IMR-90 (cell line): ENCODE measurements at regions not wholly inside any gene's neighbourhood (a gene's known extent, or its start where the extent isn't known, plus 50 kb on each side); places are given as distances from the start of the nearest gene placed in this dataset.
A peak's percentile ranks its signal among the peaks of the same experiment; 100 is the strongest.

ENCODE experiments used
- ATAC-seq: fragments of 200-7000 bp; cut with Tn5 transposase; 2 replicates; pipeline ENCODE4 v1.9.1; 2020; ENCODE audit warnings: low read depth, mild to moderate bottlenecking, moderate library complexity
- BruUV-seq: library from RNA; stranded (reverse); fragments of 400-500 nt; replicated peaks from 2 replicates; lab custom pipeline; 2021; lab: Mats Ljungman, UMichigan
- CTCF ChIA-PET: fragments of 300-600 bp; formaldehyde crosslinking; extraction: SDS; loops from one replicate; lab custom pipeline; 2021; ENCODE audit warnings: antibody characterized with exemption; lab: Yijun Ruan, JAX
- POLR2A ChIA-PET: fragments of 300-600 bp; sonication (Branson Sonifier 250); formaldehyde crosslinking; loops from one replicate; lab custom pipeline; 2022; ENCODE audit warnings: antibody characterized with exemption; ENCODE audit not compliant: unreplicated experiment; lab: Charles Lee
- DNase-seq: peaks from one replicate; pipeline ENCODE4 v3.0.0; 2013
- H2AFZ ChIP-seq: replicated peaks from 2 replicates; pipeline ENCODE3; 2013; ENCODE audit warnings: low read length, mild to moderate bottlenecking; ENCODE audit not compliant: poor library complexity
- H2AK5ac ChIP-seq: 2 replicates; pipeline ENCODE4 v1.6.1; 2013; ENCODE audit warnings: low read depth, low read length, inconsistent platforms
- H2AK9ac ChIP-seq: replicated peaks from 2 replicates; pipeline ENCODE3; 2013; ENCODE audit warnings: mild to moderate bottlenecking, low read depth, low read length, moderate library complexity; ENCODE audit not compliant: poor library complexity
- H2BK120ac ChIP-seq: 2 replicates; pipeline ENCODE4 v1.6.1; 2013; ENCODE audit warnings: low read depth, low read length, inconsistent platforms
- H2BK15ac ChIP-seq: 3 replicates; pipeline ENCODE4 v1.6.1; 2013; ENCODE audit warnings: low read depth, low read length, inconsistent platforms
- H2BK20ac ChIP-seq: 2 replicates; pipeline ENCODE4 v1.6.1; 2013; ENCODE audit warnings: low read depth, mild to moderate bottlenecking, inconsistent platforms, low read length, moderate library complexity
- H2BK5ac ChIP-seq: 2 replicates; pipeline ENCODE4 v1.6.1; 2013; ENCODE audit warnings: mild to moderate bottlenecking, low read depth, low read length, inconsistent platforms; ENCODE audit not compliant: poor library complexity, severe bottlenecking
- H3K14ac ChIP-seq: replicated peaks from 2 replicates; pipeline ENCODE4 v1.6.1; 2013; ENCODE audit warnings: low read depth, low read length, inconsistent platforms
- H3K18ac ChIP-seq: 2 replicates; pipeline ENCODE4 v1.6.1; 2013; ENCODE audit warnings: low read depth, low read length, control low read depth
- H3K23ac ChIP-seq: 2 replicates; pipeline ENCODE4 v1.6.1; 2013; ENCODE audit warnings: low read depth, low read length, inconsistent platforms
- H3K27ac ChIP-seq: 2 replicates; pipeline ENCODE4 v1.5.1; 2013; ENCODE audit warnings: mild to moderate bottlenecking, control low read depth, low read length; ENCODE audit not compliant: insufficient read depth
- H3K27me3 ChIP-seq: 2 replicates; pipeline ENCODE4 v1.6.1; 2013; ENCODE audit warnings: low read length; ENCODE audit not compliant: control insufficient read depth, insufficient read depth
- H3K36me3 ChIP-seq: 2 replicates; pipeline ENCODE4 v1.6.1; 2013; ENCODE audit warnings: low read length, mixed read lengths; ENCODE audit not compliant: control insufficient read depth, insufficient read depth
- H3K4ac ChIP-seq: 2 replicates; pipeline ENCODE4 v1.6.1; 2013; ENCODE audit warnings: low read depth, low read length, inconsistent platforms
- H3K4me1 ChIP-seq: 2 replicates; pipeline ENCODE4 v1.6.1; 2013; ENCODE audit warnings: low read length, mixed read lengths; ENCODE audit not compliant: control insufficient read depth, insufficient read depth
- H3K4me2 ChIP-seq: 2 replicates; pipeline ENCODE4 v1.6.1; 2013; ENCODE audit warnings: low read depth, mild to moderate bottlenecking, control low read depth, low read length, moderate library complexity
- H3K4me3 ChIP-seq: 2 replicates; pipeline ENCODE4 v1.5.1; 2013; ENCODE audit warnings: low read depth, mild to moderate bottlenecking, control low read depth, low read length, moderate library complexity; ENCODE audit not compliant: insufficient read depth
- H3K56ac ChIP-seq: 2 replicates; pipeline ENCODE4 v1.6.1; 2013; ENCODE audit warnings: low read length, inconsistent platforms; ENCODE audit not compliant: insufficient read depth; ENCODE audit errors: extremely low read depth
- H3K79me1 ChIP-seq, 2 experiments: 2 replicates each; pipeline ENCODE4 v1.6.1; 2013; ENCODE audit warnings: low read length in 2 of 2, inconsistent platforms in 1 of 2, low read depth in 1 of 2
- H3K9ac ChIP-seq: 2 replicates; pipeline ENCODE4 v1.6.1; 2013; ENCODE audit warnings: low read depth, low read length, control low read depth
- H3K9me1 ChIP-seq: 2 replicates; pipeline ENCODE4 v1.6.1; 2013; ENCODE audit warnings: low read length, inconsistent platforms; ENCODE audit not compliant: insufficient read depth
- H3K9me3 ChIP-seq: 2 replicates; pipeline ENCODE4 v1.6.1; 2013; ENCODE audit warnings: low read length; ENCODE audit not compliant: control insufficient read depth, insufficient read depth
- H4K20me1 ChIP-seq: 2 replicates; pipeline ENCODE4 v1.6.1; 2013; ENCODE audit warnings: low read length, inconsistent platforms; ENCODE audit not compliant: insufficient read depth
- H4K5ac ChIP-seq: 2 replicates; pipeline ENCODE4 v1.6.1; 2013; ENCODE audit warnings: mild to moderate bottlenecking, low read depth, low read length, control low read depth
- H4K8ac ChIP-seq, 2 experiments: 2 replicates each; pipeline ENCODE4 v1.6.1; 2013; ENCODE audit warnings: low read depth in 2 of 2, low read length in 2 of 2, control low read depth in 1 of 2, inconsistent platforms in 1 of 2
- H4K91ac ChIP-seq: 2 replicates; pipeline ENCODE4 v1.6.1; 2013; ENCODE audit warnings: low read depth, low read length, inconsistent platforms; ENCODE audit not compliant: insufficient read depth
- ELK1 ChIP-seq: fragments of 150-350 bp; IDR thresholded peaks from 2 replicates; pipeline ENCODE4 v1.6.1; 2016; ENCODE audit warnings: low read depth, mild to moderate bottlenecking, low read length, moderate library complexity, borderline replicate concordance
- FOS ChIP-seq: fragments of 150-350 bp; IDR thresholded peaks from 2 replicates; pipeline ENCODE4 v1.6.1; 2016; ENCODE audit warnings: low read depth, low read length
- MAZ ChIP-seq: IDR thresholded peaks from 2 replicates; pipeline ENCODE4 v1.6.1; 2012; ENCODE audit warnings: low read depth, mild to moderate bottlenecking, low read length, improper control_type of control experiment, moderate library complexity, borderline replicate concordance
- MXI1 ChIP-seq: IDR thresholded peaks from 2 replicates; pipeline ENCODE4 v1.6.1; 2012; ENCODE audit warnings: low read depth, mild to moderate bottlenecking, low read length, moderate library complexity, borderline replicate concordance
- NFE2L2 ChIP-seq: fragments of 150-350 bp; IDR thresholded peaks from 2 replicates; pipeline ENCODE4 v1.6.1; 2016; ENCODE audit warnings: low read depth, mild to moderate bottlenecking, low read length
- SMC3 ChIP-seq: fragments of 150-350 bp; IDR thresholded peaks from 2 replicates; pipeline ENCODE4 v1.6.1; 2016; ENCODE audit warnings: low read depth, mild to moderate bottlenecking, antibody characterized with exemption, low read length, moderate library complexity
- USF2 ChIP-seq: fragments of 150-350 bp; IDR thresholded peaks from 2 replicates; pipeline ENCODE4 v1.6.1; 2017; ENCODE audit warnings: mild to moderate bottlenecking, antibody characterized with exemption, low read length, low read depth
- WGBS, 2 experiments: methylation state at CpG; one replicate each; pipeline versions ENCODE4 v1.1.5 to v1.1.7; 2013; ENCODE audit warnings: missing lambda C conversion rate in 2 of 2; ENCODE audit not compliant: insufficient read length in 1 of 2; ENCODE audit errors: extremely low coverage in 2 of 2; 5-methylcytosine and 5-hydroxymethylcytosine counted together
- dilution Hi-C: fragments of 300-500 bp; cut with HindIII; formaldehyde crosslinking; loops from one replicate; pipeline ENCODE4 v1.14.3; 2018; ENCODE audit warnings: low sequenced_read_pairs; ENCODE audit not compliant: unreplicated experiment
- in situ Hi-C: fragments of 300-500 bp; cut with MboI; formaldehyde crosslinking; loops from 3 replicates; pipeline ENCODE4 v1.14.3; 2019; ENCODE audit warnings: low sequenced_read_pairs, inconsistent platforms, mixed read lengths
- intact Hi-C: fragments of 100-400 bp; cut with micrococcal nuclease; formaldehyde crosslinking; loops from 2 replicates; pipeline ENCODE4 v1.10.0; 2022

DNA sequence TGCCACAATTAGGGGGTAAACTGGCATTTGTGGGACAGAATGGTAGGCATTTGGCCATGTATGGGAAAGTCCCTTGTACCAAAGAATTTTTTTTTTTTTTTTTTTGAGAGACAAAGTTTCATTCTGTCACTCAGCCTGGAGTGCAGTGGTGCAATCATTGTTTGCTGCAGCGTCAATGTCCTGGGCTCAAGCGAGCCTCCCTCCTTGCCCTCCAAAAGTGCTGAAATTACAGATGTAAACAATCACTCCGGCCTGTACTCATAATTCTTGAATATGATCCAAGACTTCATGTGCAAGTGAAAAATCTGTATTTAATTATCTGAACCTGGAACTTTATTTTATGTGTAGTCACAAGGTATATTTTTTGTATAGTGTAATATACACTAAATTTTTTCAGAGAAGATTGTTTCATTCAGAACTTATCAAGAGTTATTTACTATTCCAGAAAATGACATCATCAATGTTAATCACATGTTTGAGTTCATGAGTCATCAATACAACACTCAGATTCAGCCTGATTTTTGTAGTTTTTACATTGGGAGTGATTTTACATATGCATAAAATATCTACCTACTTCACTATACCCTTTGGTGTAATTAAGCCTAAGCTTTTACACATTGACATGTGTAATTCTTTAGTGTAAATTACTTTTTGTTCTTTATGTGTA is 138.7 kb upstream of the L3MBTL4 start:
- H3K27ac ChIP-seq, result no peak overlapping the region
- H3K27me3 ChIP-seq, result no peaks in the 10 kb centered on the region
- H3K36me3 ChIP-seq, result no peaks in the 10 kb centered on the region
- no peaks in the 10 kb centered on the region for H4K20me1 ChIP-seq
- no peak overlapping the region for H3K18ac ChIP-seq
- H2AK5ac ChIP-seq, result no peak overlapping the region
- H3K14ac ChIP-seq, result no peak overlapping the region
- POLR2A ChIA-PET, result no interaction called here
- H3K4me1 ChIP-seq, result peaks cover 2% of the 10 kb centered on the region; the same call in 1 of the 2 replicates
- no peak overlapping the region for H3K23ac ChIP-seq
- H3K4me2 ChIP-seq, result no peak overlapping the region
- no peak overlapping the region for H2BK20ac ChIP-seq
- no peak overlapping the region for H3K4me3 ChIP-seq
- H3K4ac ChIP-seq, result no peak overlapping the region
- intact Hi-C loops (no loop called here), in situ Hi-C loops (loop anchor here (5.0 kb wide), 1 partner anchor 339 kb away; no protein-coding TSS in a partner anchor), dilution Hi-C loops (no loop called here)
- H2BK120ac ChIP-seq, result no peak overlapping the region
- H2AFZ ChIP-seq, result no peak overlapping the region
- no peaks in the 10 kb centered on the region for H3K9me1 ChIP-seq
- no peak overlapping the region for H4K5ac ChIP-seq
- H2BK5ac ChIP-seq, result no peak overlapping the region
- TF ChIP-seq SMC3, result no peak
- no peak for TF ChIP-seq NFE2L2
- TF ChIP-seq MAZ, result no peak
- TF ChIP-seq ELK1, result no peak
- TF ChIP-seq USF2, result no peak
- TF ChIP-seq MXI1, result no peak
- peak; percentile 29; the same call in 1 of the 2 replicates for TF ChIP-seq FOS
- H3K79me1 ChIP-seq, result no peaks in the 10 kb centered on the region
- H3K56ac ChIP-seq, result no peak overlapping the region
- H3K9ac ChIP-seq, result no peak overlapping the region
- DNase-seq, result peak; percentile 13
- ATAC-seq, result no peak
- no CpG with 5 or more reads among the region's 3 CpGs for WGBS, 2 experiments
- BruUV-seq, result no TSS peak
- H4K91ac ChIP-seq, result no peak overlapping the region
- H4K8ac ChIP-seq, result no peak overlapping the region
- CTCF ChIA-PET, result no interaction called here
- H2AK9ac ChIP-seq, result no peak overlapping the region
- H2BK15ac ChIP-seq, result no peak overlapping the region
- no peaks in the 10 kb centered on the region for H3K9me3 ChIP-seq
